ENCODE measurements at regions not wholly inside any gene's neighbourhood (a gene's known extent, or its start where the extent isn't known, plus 50 kb on each side); places are given as distances from the start of the nearest gene placed in this dataset.

- Histone ChIP-seq H3K9me3 (no peaks in the 10 kb centered on the region), H3K27me3 (no peaks in the 10 kb centered on the region), H3K36me3 (no peaks in the 10 kb centered on the region), H3K4me3 (no peak overlapping the region), H3K27ac (no peak overlapping the region), H3K4me1 (no peaks in the 10 kb centered on the region)
- DNase-seq = no peak
- intact Hi-C loops (cut with DNase I) = no loop called here
- 44 to 48% methylated on average over 2 of the region's 2 CpGs for WGBS, 2 donors
- TF ChIP-seq EP300 (IDR thresholded peaks at IDR 0.05) (no peak), POLR2AphosphoS5 (IDR thresholded peaks at IDR 0.05) (no peak), POLR2A (IDR thresholded peaks at IDR 0.05) (no peak)
- TF ChIP-seq, protein P1, sequence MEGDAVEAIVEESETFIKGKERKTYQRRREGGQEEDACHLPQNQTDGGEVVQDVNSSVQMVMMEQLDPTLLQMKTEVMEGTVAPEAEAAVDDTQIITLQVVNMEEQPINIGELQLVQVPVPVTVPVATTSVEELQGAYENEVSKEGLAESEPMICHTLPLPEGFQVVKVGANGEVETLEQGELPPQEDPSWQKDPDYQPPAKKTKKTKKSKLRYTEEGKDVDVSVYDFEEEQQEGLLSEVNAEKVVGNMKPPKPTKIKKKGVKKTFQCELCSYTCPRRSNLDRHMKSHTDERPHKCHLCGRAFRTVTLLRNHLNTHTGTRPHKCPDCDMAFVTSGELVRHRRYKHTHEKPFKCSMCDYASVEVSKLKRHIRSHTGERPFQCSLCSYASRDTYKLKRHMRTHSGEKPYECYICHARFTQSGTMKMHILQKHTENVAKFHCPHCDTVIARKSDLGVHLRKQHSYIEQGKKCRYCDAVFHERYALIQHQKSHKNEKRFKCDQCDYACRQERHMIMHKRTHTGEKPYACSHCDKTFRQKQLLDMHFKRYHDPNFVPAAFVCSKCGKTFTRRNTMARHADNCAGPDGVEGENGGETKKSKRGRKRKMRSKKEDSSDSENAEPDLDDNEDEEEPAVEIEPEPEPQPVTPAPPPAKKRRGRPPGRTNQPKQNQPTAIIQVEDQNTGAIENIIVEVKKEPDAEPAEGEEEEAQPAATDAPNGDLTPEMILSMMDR (IDR thresholded peaks at IDR 0.05) = peak in 1 of 4 experiments; percentile 35
These were observed 196.4 kb upstream of the RADX start for GRCh38 chrX:106415276-106415895.

DNA sequence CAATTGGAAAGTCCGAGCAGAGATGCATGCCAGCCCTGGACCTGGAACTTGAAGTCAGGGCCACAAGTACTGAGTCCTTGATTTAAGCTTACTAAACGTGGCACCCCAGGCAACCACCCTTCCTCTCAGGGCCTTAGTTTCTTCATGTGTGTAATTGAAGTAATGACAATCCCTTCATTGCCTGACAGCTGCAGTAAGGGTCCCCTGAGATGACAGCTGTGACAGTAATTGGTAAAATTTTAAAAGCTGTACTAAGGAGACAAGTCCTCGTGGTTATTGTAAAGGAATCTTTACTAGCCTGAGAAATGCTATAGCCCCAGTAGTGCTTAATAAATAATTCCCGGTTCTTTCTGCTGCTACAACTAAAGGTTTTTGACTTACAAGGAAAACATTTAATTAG is 175.1 kb upstream of the RADX start:
- H3K36me3 ChIP-seq = no peaks in the 10 kb centered on the region
- no peaks in the 10 kb centered on the region for H3K9me3 ChIP-seq
- TF ChIP-seq EP300 (IDR thresholded peaks at IDR 0.05) = no peak
- TF ChIP-seq POLR2AphosphoS5 (IDR thresholded peaks at IDR 0.05) = no peak
- TF ChIP-seq, protein P1 (IDR thresholded peaks at IDR 0.05) = no peak
- no peak for TF ChIP-seq POLR2A (IDR thresholded peaks at IDR 0.05)
- no peak for DNase-seq
- 83 to 85% methylated on average over 4 of the region's 4 CpGs for WGBS, 2 donors
- no peak overlapping the region for H3K27ac ChIP-seq
- H3K4me3 ChIP-seq = no peak overlapping the region
- H3K4me1 ChIP-seq = no peaks in the 10 kb centered on the region
- intact Hi-C loops (cut with DNase I) = no loop called here
- no peaks in the 10 kb centered on the region for H3K27me3 ChIP-seq

DNA sequence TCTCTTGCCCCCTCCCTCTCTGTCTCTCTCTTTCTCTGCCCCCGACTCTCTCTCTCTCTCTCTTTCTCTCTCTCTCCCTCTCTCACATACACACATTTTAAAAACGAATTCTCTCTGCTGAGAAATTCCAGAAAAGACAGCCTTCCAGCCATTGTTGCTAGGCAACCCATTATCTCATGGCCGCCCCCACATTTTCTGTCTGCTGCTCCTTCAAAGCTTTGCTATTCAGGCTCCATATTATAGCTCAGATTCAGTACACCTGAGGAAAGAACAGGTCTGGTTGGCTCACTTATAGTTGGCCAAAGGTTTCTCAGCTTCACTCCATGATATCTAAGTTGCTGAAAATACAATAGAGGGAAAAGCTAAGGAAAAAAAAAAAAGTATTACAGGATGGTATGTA is 174.4 kb upstream of the RADX start:
- intact Hi-C loops (cut with DNase I) = no loop called here
- 53 to 66% methylated on average over 3 of the region's 3 CpGs for WGBS, 2 donors
- no peak overlapping the region for H3K27ac ChIP-seq
- no peak overlapping the region for H3K4me3 ChIP-seq
- TF ChIP-seq POLR2A (IDR thresholded peaks at IDR 0.05) (no peak), POLR2AphosphoS5 (IDR thresholded peaks at IDR 0.05) (no peak), EP300 (IDR thresholded peaks at IDR 0.05) (no peak)
- TF ChIP-seq, protein P1 (IDR thresholded peaks at IDR 0.05) = no peak
- no peaks in the 10 kb centered on the region for H3K9me3 ChIP-seq
- H3K27me3 ChIP-seq = no peaks in the 10 kb centered on the region
- no peaks in the 10 kb centered on the region for H3K36me3 ChIP-seq
- no peaks in the 10 kb centered on the region for H3K4me1 ChIP-seq
- no peak for DNase-seq

DNA sequence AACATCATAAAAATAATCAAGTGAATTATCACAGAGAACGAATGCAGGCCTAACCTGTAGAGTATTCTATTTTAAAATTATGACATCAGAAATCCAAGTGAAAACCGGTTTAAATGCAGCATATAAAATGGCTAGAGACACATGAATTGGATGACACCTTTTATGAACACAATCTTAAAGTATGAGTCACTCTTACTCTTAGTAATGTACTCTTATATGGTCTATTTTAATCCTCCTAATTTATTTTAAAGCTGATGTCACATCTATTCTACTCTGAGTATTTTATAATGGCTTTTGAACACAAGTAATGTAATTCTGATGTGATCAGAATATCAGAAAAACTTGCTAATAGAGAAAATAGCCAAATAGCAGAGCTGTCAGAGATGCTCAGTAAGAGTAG is 161.4 kb upstream of the RADX start:
- H3K27me3 ChIP-seq = no peaks in the 10 kb centered on the region
- H3K36me3 ChIP-seq = no peaks in the 10 kb centered on the region
- no peaks in the 10 kb centered on the region for H3K9me3 ChIP-seq
- WGBS, 2 donors = 59 to 77% methylated on average over 2 of the region's 2 CpGs
- H3K27ac ChIP-seq = no peak overlapping the region
- no peak overlapping the region for H3K4me3 ChIP-seq
- intact Hi-C loops (cut with DNase I) = no loop called here
- DNase-seq = no peak
- TF ChIP-seq, protein P1 (IDR thresholded peaks at IDR 0.05) = no peak
- TF ChIP-seq EP300 (IDR thresholded peaks at IDR 0.05) = no peak
- TF ChIP-seq POLR2AphosphoS5 (IDR thresholded peaks at IDR 0.05) = no peak
- TF ChIP-seq POLR2A (IDR thresholded peaks at IDR 0.05) = no peak
- no peaks in the 10 kb centered on the region for H3K4me1 ChIP-seq

GRCh38 chrX:106451933-106452332 is 159.8 kb upstream of the RADX start:
- H3K27ac ChIP-seq = no peak overlapping the region
- no peak for DNase-seq
- 95 to 96% methylated on average over 2 of the region's 2 CpGs for WGBS, 2 donors
- no peak overlapping the region for H3K4me3 ChIP-seq
- H3K36me3 ChIP-seq = no peaks in the 10 kb centered on the region
- H3K9me3 ChIP-seq = no peaks in the 10 kb centered on the region
- no peak for TF ChIP-seq EP300 (IDR thresholded peaks at IDR 0.05)
- TF ChIP-seq POLR2AphosphoS5 (IDR thresholded peaks at IDR 0.05) = no peak
- TF ChIP-seq, protein P1 (IDR thresholded peaks at IDR 0.05) = no peak
- no peak for TF ChIP-seq POLR2A (IDR thresholded peaks at IDR 0.05)
- H3K4me1 ChIP-seq = no peaks in the 10 kb centered on the region
- intact Hi-C loops (cut with DNase I) = no loop called here
- no peaks in the 10 kb centered on the region for H3K27me3 ChIP-seq

Data from sigmoid colon (tissue), 6 donors.